ENCODE measurements at regions not wholly inside any gene's neighbourhood (a gene's known extent, or its start where the extent isn't known, plus 50 kb on each side); places are given as distances from the start of the nearest gene placed in this dataset.

DNA sequence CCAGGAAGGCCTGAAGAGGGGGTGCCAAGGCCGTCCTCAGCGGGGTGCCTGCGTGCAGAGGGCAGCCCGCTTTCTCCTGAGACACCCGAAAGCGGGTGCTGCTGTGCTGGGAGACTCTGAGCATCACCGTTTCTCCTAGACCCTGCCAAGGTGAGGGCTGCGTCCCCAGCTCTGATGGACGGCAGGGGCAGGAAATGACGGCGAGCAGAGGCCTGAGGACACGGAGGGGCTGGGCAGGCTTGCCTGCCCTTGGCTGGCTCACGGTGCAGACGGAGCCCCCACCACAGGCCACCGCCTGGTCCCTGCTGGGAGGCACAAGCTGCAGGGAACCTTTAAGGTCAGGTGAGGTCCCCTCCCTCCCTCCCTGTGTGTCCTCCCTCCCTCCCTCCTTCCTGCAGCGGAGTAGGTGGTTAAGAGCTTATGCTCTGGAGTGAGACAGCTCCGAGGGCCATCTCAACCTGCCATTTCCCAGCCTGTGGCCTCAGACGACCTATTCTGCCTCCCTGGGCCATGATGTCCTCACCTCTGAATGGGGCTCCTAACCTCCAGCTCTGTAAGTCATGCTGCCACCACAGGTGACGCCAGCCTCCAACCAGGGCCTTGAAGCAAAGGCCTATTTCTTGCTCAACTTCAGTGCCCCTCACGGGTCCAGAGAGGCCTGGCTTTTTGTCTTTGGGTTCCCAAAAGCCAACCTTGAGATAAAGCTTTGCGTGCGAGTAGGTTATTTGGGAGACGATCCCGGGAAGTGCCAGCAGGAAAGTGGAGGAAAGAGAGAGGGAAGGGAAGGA lies 54.2 kb upstream of the GRPEL1 start:
- Histone ChIP-seq H3K36me3 (ENCODE audit: control insufficient read depth, insufficient read depth, low read length) (no peaks in the 10 kb centered on the region), H3K27me3 (ENCODE audit: control insufficient read depth, insufficient read depth, low read length) (peaks cover 51% of the 10 kb centered on the region), H3K4me3 (ENCODE audit: low read depth, low read length) (no peak overlapping the region)
- no peak for DNase-seq (ENCODE audit: low read depth)
- TF ChIP-seq, protein P1, sequence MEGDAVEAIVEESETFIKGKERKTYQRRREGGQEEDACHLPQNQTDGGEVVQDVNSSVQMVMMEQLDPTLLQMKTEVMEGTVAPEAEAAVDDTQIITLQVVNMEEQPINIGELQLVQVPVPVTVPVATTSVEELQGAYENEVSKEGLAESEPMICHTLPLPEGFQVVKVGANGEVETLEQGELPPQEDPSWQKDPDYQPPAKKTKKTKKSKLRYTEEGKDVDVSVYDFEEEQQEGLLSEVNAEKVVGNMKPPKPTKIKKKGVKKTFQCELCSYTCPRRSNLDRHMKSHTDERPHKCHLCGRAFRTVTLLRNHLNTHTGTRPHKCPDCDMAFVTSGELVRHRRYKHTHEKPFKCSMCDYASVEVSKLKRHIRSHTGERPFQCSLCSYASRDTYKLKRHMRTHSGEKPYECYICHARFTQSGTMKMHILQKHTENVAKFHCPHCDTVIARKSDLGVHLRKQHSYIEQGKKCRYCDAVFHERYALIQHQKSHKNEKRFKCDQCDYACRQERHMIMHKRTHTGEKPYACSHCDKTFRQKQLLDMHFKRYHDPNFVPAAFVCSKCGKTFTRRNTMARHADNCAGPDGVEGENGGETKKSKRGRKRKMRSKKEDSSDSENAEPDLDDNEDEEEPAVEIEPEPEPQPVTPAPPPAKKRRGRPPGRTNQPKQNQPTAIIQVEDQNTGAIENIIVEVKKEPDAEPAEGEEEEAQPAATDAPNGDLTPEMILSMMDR (IDR thresholded peaks at IDR 0.05; ENCODE audit: insufficient read depth, low read length, poor library complexity, severe bottlenecking), result no peak

DNA sequence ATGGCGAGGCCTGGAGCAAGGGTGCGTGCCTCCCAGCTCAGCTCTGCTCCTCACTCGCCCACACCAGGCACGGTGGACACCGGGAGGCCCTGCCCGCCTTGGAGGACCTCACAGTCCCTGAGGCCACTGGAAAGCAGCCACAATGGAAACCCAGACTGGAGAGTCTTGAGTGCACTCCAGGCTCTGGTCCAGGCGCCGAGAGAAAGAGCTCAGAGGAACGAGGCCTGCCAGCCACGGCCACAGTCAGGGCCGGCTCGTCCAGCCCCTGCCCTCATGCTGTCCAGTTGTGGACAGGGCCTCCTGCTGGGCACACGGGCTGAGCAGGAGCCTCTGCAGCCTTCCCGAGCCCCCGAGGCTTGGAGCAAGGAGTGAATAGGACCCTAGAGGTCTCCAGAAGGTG lies 53.3 kb upstream of the GRPEL1 start:
- Histone ChIP-seq H3K36me3 (ENCODE audit: control insufficient read depth, insufficient read depth, low read length) (no peaks in the 10 kb centered on the region), H3K27me3 (ENCODE audit: control insufficient read depth, insufficient read depth, low read length) (peaks cover 51% of the 10 kb centered on the region), H3K4me3 (ENCODE audit: low read depth, low read length) (no peak overlapping the region)
- TF ChIP-seq, protein P1 (IDR thresholded peaks at IDR 0.05; ENCODE audit: insufficient read depth, low read length, poor library complexity, severe bottlenecking), result no peak
- DNase-seq (ENCODE audit: low read depth), result no peak

DNA sequence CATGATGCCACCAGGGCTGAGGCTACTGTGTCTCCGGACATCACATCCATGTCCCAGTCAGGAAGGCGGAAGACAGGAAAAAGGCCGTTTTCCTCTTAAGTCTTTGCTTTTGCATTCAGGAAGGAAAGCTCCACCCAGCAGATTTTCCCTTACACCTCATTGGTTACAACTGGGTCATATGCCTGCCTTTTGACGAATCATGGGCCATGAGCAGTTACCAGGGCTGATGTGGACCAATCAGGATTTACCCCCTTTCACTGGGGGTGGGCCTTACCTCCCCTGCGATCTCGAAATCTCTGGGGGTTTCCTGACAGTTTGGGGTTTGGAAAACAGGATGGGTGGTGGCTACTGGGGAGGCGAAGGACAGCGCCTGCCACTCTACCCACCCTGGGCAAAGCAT lies 52.5 kb upstream of the GRPEL1 start:
- no peaks in the 10 kb centered on the region for H3K36me3 ChIP-seq (ENCODE audit: control insufficient read depth, insufficient read depth, low read length)
- TF ChIP-seq, protein P1 (IDR thresholded peaks at IDR 0.05; ENCODE audit: insufficient read depth, low read length, poor library complexity, severe bottlenecking), result no peak
- H3K27me3 ChIP-seq (ENCODE audit: control insufficient read depth, insufficient read depth, low read length), result peaks cover 54% of the 10 kb centered on the region
- H3K4me3 ChIP-seq (ENCODE audit: low read depth, low read length), result no peak overlapping the region
- no peak for DNase-seq (ENCODE audit: low read depth)

DNA sequence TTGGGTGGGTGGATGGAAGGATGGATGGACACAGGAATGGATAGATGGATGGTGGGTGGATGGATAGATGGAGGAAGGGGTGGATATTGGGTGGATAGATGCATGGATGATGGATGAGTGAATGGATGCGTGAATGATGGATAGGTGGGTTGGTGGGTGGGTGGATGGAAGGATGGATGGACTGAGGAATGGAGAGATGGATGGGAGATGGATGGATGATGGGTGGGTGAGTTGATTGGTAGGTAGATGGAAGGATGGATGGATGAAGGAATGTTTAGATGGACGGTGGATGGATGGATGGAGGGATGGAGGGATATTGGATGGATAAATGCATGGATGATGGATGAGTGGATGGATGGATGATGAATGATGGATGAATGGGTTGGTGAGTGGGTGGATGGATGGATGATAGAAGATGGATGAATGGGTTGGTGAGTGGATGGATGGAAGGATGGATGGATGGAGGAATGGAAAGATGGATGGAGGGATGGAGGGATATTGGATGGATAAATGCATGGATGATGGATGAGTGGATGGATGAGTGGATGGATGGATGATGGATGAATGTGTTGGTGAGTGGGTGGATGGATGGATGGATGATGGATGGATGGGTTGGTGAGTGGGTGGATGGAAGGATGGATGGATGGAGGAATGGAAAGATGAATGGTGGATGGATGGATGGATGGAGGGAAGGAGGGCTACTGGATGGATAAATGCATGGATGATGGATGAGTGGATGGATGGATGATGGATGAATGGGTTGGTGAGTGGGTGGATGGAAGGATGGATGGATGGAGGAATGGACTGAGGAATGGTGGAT lies 50.4 kb upstream of the GRPEL1 start:
- Histone ChIP-seq H3K27me3 (ENCODE audit: control insufficient read depth, insufficient read depth, low read length) (peaks cover 47% of the 10 kb centered on the region), H3K4me3 (ENCODE audit: low read depth, low read length) (no peak overlapping the region), H3K36me3 (ENCODE audit: control insufficient read depth, insufficient read depth, low read length) (no peaks in the 10 kb centered on the region)
- TF ChIP-seq, protein P1 (IDR thresholded peaks at IDR 0.05; ENCODE audit: insufficient read depth, low read length, poor library complexity, severe bottlenecking), result no peak
- DNase-seq (ENCODE audit: low read depth), result no peak
